Keratinocyte (primary cell): ENCODE measurements at regions not wholly inside any gene's neighbourhood (a gene's known extent, or its start where the extent isn't known, plus 50 kb on each side); places are given as distances from the start of the nearest gene placed in this dataset.

Source experiments
- EZH2 ChIP-seq: IDR thresholded peaks from one replicate; pipeline ENCODE4 v1.6.1; 2012; ENCODE audit warnings: inconsistent platforms, mild to moderate bottlenecking, low read length, moderate library complexity
- TF ChIP-seq, protein P1 (sequence below), 3 experiments: IDR thresholded peaks in 1 of 3; conservative IDR thresholded peaks in 1 of 3; optimal IDR thresholded peaks in 1 of 3; 2 replicates in 2 of 3; 3 replicates in 1 of 3; pipeline versions ENCODE3 to v1.5.1; 2011; ENCODE audit warnings: low read length in 3 of 3, mild to moderate bottlenecking in 3 of 3, moderate library complexity in 2 of 3, control low read depth in 1 of 3, inconsistent platforms in 1 of 3; ENCODE audit not compliant: insufficient read depth in 2 of 3; ENCODE audit errors: extremely low read depth in 1 of 3

DNA sequence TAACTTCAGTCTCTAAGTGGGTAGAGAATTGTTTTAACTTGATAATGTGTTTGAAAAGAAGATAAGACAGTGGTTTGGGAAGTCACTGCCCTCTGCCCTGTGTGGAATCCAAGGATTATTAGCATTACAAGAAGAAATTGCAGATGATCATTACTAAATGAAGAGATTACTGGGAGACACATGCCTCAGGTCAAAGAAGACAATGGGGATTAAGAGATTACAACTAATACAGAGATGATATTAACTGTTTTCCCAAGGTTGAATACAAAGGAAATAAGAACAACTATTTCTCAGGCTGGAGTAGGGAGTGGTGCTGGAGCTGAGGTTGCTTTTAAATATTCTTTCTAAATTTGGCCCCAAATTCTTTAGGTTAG, 166.0 kb downstream of the TRMT11 start:
- TF ChIP-seq, protein P1, sequence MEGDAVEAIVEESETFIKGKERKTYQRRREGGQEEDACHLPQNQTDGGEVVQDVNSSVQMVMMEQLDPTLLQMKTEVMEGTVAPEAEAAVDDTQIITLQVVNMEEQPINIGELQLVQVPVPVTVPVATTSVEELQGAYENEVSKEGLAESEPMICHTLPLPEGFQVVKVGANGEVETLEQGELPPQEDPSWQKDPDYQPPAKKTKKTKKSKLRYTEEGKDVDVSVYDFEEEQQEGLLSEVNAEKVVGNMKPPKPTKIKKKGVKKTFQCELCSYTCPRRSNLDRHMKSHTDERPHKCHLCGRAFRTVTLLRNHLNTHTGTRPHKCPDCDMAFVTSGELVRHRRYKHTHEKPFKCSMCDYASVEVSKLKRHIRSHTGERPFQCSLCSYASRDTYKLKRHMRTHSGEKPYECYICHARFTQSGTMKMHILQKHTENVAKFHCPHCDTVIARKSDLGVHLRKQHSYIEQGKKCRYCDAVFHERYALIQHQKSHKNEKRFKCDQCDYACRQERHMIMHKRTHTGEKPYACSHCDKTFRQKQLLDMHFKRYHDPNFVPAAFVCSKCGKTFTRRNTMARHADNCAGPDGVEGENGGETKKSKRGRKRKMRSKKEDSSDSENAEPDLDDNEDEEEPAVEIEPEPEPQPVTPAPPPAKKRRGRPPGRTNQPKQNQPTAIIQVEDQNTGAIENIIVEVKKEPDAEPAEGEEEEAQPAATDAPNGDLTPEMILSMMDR (optimal IDR thresholded peaks at IDR 0.05 in 1 of 3, IDR thresholded peaks at IDR 0.05 in 1 of 3, conservative IDR thresholded peaks at IDR 0.05 in 1 of 3; ENCODE audit: extremely low read depth in 1 of 3, insufficient read depth in 2 of 3, low read length in 3 of 3) = no peak
- no peak for TF ChIP-seq EZH2
